Activated T-helper 9 cell treated with anti-CD3 and anti-CD28 coated beads, Interleukin-2, amount 50 U/mL, for 16 hours (primary cell): ENCODE measurements at regions not wholly inside any gene's neighbourhood (a gene's known extent, or its start where the extent isn't known, plus 50 kb on each side); places are given as distances from the start of the nearest gene placed in this dataset.

Experiments used
- DNase-seq: peaks from one replicate; pipeline ENCODE4 v3.0.0-alpha.2; 2020; ENCODE audit warnings: low read depth

DNA sequence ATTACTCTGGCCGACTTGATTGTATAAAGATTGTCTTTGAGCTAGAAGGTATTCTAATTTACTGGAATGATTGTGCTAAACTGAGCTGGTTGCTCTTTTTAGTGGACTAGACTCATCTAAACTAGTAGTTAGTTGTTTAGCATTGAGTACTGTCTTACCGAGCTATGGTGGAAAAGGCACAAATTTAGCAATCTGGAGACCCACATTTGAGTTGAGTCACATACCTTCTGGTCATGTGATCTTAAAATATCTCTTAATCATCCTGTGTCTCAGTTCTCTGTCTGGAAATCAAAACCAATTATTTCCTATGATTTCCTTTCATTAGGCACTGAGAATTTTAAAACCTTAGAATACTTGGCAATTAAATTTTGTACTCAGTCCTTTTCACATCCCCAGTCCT lies 349.5 kb downstream of the IRS2 start:
- DNase-seq, result no peak

DNA sequence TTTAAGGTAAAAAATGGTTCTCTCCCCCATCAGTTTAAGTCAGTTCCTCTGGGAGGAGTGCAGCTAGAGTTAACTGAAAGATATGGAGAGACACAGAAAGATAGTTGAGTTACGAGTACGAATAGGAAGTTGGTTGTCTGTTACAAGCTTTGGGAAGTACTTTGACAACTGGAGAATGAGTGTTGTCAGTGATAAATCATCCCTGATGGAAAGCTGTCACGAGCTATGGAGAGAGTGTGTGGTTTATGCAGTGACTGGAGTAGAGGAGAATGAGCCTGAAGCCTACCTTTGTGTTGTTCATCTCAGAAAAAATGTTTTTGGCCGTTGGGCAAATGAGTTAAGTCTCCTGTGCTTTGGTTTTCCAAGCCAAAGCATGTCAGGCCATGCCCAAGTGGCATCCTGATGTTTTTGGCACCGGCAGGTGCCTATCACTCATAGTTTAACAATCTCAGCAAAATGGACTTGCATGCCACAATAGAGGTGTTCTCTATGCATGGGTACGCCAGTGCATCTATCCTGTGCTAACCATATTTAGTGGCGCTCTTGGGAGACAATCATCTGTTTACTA lies 350.2 kb downstream of the IRS2 start:
- DNase-seq, result no peak

DNA sequence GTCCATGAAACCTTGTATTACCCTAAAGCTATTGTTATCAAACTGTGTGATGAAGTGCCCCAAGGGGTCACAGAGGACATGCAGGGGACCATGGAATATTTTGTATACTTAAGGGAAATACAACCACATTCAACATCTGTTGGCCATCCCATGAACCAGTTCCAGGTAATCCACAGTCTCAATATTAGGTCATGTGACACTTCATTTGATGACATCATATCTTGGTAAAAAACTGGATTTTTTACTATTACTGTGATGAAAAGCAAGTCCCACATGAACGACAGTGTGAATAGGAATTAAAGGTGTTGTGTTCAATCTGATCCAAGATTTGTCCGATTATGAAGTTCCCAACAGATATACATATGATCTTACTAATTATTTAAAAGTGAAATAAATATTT lies 355.2 kb downstream of the IRS2 start:
- DNase-seq, result no peak

- no peak for DNase-seq
Observed at GRCh38 chr13:109428146-109428545, 358.2 kb downstream of the IRS2 start.

- DNase-seq, result no peak
Observed at GRCh38 chr13:109427695-109428094, 358.7 kb downstream of the IRS2 start.

DNA sequence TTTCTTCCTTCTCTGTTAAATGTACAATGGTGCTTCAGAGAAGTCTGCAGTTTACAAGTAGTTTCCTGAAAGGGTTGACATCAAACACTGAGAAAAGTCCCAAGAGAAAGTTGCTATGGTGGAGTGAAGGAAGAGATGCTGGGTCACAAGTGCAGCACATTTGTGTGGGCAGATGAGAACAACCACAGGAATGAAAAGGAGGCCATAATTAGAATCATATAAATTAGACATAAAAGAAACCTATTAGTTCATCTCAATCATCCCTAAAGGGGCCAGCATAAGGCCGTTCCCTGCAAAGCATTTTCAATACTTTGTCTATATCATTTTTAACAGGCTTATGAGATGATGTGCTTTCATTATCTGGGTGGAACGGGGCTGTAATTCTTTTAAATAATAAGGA lies 359.2 kb downstream of the IRS2 start:
- no peak for DNase-seq

DNA sequence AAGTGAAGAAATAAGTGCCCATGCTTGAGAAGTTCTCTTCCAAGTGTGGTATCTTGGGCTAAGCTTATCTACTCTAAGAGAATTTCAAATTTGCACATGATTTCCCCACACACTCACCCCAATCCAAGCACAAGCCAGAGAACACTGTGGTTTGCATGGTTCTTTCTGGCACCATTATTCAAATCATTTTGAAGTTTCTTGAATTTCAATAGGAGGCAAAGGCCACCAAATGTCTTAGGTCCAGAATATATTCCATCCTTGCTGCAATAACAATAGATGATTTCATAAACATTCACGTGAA lies 359.7 kb downstream of the IRS2 start:
- DNase-seq, result no peak

DNA sequence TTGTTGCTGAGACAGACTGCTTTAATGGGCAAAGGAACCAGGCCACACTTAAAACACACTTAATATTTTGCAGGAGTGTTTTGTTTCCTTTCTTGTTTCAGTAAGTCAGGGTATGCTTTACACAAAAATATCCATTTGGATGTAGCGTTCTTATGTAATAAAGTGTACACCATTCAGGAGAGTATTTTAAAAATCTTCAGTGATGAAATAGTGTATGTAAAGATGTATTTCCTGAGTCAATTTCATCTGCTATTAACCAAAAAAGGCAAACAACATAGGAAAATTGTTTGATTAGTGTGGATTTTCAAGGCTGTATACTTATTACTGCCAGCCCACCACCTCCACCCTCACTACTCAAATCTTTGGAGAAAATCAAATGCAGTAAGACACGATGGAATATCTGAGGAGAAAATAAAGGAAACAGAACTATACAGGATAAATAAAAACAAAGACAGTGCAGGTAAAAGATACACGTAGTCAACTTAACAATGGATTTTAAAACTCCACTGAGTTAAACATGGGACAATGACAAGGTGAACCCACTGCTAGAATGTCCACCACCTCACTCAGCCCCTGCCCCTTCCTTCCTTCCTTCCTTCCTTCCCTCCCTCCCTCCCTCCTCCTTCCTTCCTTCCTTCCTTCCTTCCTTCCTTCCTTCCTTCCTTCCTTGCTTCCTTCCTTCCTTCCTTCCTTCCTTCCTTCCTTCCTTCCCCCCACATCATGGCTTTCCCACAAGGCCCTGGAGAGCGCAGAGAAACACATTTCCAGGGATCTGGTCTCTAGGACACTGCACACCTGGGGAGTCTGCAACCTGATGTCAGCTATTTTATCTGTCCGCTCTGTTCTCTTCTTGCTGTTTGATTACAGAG lies 360.3 kb downstream of the IRS2 start:
- no peak for DNase-seq

DNA sequence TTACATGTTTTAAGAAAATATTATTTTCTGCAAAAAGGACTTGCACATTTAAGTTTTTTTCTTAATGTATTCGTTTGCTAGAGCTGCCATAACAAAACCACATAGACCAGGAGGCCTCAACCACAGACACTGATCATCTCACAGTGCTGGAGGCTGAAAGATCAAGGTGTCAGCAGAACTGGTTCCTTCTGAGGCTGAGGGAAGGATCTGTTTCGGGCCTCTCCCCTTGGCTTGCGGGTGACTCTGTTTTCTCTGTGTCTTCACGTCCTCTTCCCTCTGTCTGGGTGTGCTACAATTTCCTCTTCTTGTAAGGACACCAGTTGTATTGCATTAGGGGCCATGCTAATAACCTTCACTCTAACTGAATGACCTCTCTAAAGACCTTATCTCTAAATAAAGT lies 364.2 kb downstream of the IRS2 start:
- no peak for DNase-seq

GRCh38 chr13:109419896-109420295 lies 366.5 kb downstream of the IRS2 start:
- DNase-seq, result no peak

DNA sequence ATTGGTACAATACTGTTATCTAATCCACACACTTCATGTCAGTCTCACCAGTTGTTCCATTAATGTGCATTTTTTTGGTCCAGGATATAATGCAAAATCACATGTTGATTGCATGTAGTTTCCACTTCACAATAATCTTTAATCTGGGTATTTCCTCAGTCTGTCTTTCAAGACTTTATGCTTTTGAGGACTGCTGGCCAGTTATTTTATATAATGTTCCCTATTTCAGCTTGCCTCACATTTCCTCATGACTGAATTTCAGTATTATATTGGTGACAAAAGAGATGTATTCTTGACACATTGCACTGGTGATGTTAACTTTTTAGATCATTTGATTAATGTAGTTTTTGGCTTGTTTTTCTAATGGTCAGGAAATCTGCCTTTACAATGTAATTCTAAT lies 368.3 kb downstream of the IRS2 start:
- DNase-seq, result no peak

- no peak for DNase-seq
Observed at GRCh38 chr13:109416001-109416400, 370.4 kb downstream of the IRS2 start.

GRCh38 chr13:109415057-109415456 lies 371.3 kb downstream of the IRS2 start:
- DNase-seq, result no peak

DNA sequence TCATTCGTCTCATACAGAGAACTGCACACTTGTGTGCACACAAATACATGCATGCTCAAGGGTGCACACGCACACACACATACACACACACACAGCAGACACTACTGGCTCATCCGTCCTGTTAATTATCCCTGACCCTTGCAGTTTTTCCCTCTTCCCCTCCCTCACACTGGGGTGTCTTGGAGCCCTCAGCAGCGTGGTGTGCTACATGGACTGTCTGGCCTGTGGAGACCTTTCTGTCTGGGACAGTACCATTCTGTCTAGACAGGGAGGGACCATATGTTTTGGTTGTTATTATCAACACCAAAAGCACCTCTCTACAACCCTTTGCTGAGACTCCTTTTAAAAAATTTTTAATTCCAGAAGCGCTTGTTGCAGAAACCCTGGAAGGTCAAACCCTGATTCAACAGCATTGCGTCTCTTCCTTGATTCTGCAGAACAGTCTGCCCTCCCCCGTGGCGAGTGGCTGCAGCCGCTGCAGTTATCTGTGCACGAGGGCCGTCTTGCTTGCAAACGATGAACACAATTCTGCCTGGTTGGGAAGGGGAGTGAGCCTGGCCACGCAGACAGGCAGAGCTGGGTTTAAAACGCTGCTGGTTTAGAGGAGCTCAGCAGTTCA lies 374.0 kb downstream of the IRS2 start:
- no peak for DNase-seq

GRCh38 chr13:109410868-109411267 lies 375.5 kb downstream of the IRS2 start:
- DNase-seq, result no peak

DNA sequence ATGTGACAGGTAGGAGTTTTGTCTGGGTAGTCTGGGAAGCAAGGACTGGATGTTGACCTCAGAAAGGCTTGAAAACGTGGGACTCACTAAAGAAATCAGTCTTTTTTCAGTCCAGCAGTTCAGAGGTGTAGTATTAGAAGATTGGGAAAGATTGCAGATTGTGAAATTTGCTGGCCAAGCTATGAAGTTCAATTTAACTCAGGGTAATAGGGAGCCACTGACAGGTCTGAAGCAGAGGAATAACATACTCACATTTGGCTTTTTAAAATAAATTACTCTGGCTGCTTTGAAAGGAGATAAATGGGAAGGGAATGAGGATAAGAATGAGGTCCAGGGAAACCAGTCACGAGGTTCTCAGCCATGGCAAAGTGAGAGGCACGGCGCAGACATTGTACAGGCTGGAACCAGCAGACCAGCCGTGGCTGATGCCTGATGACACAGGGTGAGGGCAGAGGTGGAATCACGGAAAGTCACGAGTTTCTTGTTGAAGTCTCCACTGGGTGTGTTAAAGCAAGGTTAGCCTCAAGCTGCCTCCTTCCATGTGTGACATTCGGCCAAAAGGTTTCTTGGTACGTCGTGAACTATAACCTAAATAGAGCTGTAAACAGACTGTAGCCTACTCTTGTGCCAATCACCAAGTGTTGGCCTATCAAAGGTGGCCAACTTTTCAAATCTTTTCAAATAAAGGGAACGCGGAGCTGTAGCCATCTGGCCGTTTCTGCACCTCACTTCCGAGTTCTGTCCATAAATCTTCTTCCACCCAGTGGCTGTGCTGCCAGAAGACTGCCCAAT lies 377.6 kb downstream of the IRS2 start:
- no peak for DNase-seq

DNA sequence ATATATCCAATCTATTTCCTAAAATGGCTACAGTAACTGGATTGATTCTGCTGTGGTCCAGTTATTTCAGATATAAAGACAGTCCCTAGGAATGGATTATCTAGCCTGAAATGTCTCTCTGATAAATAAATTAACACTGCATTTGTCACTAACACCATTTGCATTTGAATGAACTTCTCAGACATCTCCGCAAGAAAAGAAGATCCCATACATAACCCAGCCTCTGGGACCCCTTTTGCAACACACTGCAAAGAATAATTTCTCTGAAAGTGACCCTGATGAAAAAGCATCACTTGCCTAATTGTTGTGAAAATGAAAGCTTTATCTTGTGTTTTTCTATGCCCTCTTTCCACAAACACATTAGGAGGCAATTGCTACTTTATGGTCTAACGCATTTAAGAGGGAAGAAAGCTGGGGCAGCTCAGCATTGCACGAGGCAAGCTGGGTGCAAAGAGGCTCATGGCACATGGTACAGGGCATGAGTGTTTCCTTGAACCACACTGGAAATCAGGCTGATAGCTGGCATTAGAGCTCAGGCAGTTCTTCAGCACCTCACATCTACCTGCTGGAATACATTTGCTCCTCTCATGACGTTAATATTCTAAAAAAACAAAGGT lies 379.9 kb downstream of the IRS2 start:
- no peak for DNase-seq

DNA sequence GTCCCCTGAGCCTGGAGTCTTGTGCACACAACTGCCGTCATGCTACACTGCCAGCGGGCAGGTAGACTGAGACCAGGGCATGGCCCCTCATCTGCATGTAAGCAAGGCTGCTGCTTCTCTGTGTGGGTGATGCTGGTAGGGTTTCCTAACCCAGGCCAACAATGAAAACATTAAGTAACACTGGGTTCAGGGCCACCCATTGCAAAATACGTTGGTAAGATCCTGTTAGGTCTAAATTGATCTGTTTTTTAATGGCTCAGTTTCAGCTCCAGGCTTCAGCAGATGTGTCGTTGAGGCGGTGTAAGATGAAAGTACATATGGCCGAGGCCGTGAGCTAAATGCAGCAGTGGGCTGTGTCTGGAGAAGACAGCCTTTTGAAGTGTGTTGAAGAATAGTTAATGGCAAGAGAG lies 383.4 kb downstream of the IRS2 start:
- no peak for DNase-seq

- DNase-seq, result no peak
Observed at GRCh38 chr13:109401891-109402290, 384.5 kb downstream of the IRS2 start.

GRCh38 chr13:109401307-109401706 lies 385.1 kb downstream of the IRS2 start:
- no peak for DNase-seq

DNA sequence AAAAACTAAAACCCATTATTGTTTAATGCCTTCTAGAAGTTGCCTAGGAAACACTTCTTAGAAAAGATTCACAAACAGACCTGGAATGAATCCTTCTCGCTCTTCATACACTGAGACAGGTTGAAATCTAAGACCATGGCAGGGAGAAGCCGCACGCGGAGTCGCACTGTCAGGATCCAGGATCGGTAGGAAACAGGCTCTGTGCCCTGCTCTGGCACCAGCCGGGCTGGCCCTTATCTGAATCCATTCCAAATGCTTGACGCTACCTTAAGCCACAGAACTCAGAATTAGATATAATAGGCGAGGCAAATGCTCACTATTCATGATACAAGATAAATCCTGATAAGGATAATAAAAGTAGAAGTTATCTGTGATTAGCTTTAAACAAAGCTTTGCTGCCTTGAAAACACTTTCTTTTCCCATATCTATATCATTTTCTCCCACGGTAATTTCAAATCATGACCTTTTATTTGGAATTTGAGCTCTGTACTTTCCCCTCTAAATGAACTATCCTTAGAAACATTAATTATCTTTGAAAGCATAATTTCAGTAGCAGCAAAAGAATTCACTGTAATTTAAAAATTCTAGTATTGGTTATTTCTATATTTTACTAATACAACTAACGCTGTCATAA lies 385.6 kb downstream of the IRS2 start:
- no peak for DNase-seq

- no peak for DNase-seq
Observed at GRCh38 chr13:109400209-109400608, 386.2 kb downstream of the IRS2 start.
